ENCODE measurements at regions not wholly inside any gene's neighbourhood (a gene's known extent, or its start where the extent isn't known, plus 50 kb on each side); places are given as distances from the start of the nearest gene placed in this dataset.

- Histone ChIP-seq H3K4me2 (no peak overlapping the region), H4K20me1 (replicated peaks; ENCODE audit: insufficient read depth) (no peaks in the 10 kb centered on the region)
Measured at GRCh38 chr1:224489534-224490365, 55.2 kb upstream of the WDR26 start.

GRCh38 chr1:224490549-224491537 is 56.2 kb upstream of the WDR26 start:
- no peak overlapping the region for H3K27ac ChIP-seq (ENCODE audit: low read depth)
- peaks cover 35% of the 10 kb centered on the region for H3K4me1 ChIP-seq (ENCODE audit: insufficient read depth)
- H3F3A ChIP-seq (replicated peaks; ENCODE audit: low read depth), result no peaks in the 10 kb centered on the region
- TF ChIP-seq ZNF114 (CRISPR knock-in tag; IDR thresholded peaks at IDR 0.05) (no peak), EZH2 (IDR thresholded peaks at IDR 0.05; ENCODE audit: low read depth, unreplicated experiment) (no peak), JUNB (IDR thresholded peaks at IDR 0.05; ENCODE audit: unreplicated experiment) (no peak), EZH2phosphoT487 (IDR thresholded peaks at IDR 0.05; ENCODE audit: unreplicated experiment) (no peak), CTCF (conservative IDR thresholded peaks at IDR 0.05; ENCODE audit: low read depth in 2 of 2) (no peak), ZNF331 (CRISPR knock-in tag; IDR thresholded peaks at IDR 0.05; ENCODE audit: low read depth) (no peak), POLR2AphosphoS5 (IDR thresholded peaks at IDR 0.05; ENCODE audit: low read depth) (no peak)
- H3K4me2 ChIP-seq, result no peak overlapping the region
- H2AFZ ChIP-seq, result peak overlapping the region; percentile 1; the same call in 1 of the 2 replicates
- DNase-seq (ENCODE audit: low spot score), result no peak
- H3K27me3 ChIP-seq (ENCODE audit: insufficient read depth), result no peaks in the 10 kb centered on the region
- no peaks in the 10 kb centered on the region for H3K36me3 ChIP-seq (ENCODE audit: insufficient read depth)
- no peaks in the 10 kb centered on the region for H4K20me1 ChIP-seq (replicated peaks; ENCODE audit: insufficient read depth)
- no peak overlapping the region for H3K27ac Mint-ChIP-seq
- peaks cover 28% of the 10 kb centered on the region for H3K36me3 Mint-ChIP-seq (ENCODE audit: low read depth)
- no peak overlapping the region for H3K4me3 Mint-ChIP-seq
- H3K27me3 Mint-ChIP-seq (ENCODE audit: insufficient read depth, low read depth, poor library complexity), result peaks cover 4% of the 10 kb centered on the region
- peaks cover 32% of the 10 kb centered on the region for H3K9me3 Mint-ChIP-seq
- H3K4me3 ChIP-seq, result no peak overlapping the region
- H3K79me2 ChIP-seq (replicated peaks; ENCODE audit: insufficient read depth), result no peaks in the 10 kb centered on the region
- no peaks in the 10 kb centered on the region for H3K9me2 ChIP-seq (ENCODE audit: insufficient read depth)
- peaks cover 44% of the 10 kb centered on the region for H3K4me1 Mint-ChIP-seq
- no peak for ATAC-seq

More at GRCh38 chr1:224489534-224490365, 55.2 kb upstream of the WDR26 start:
- Mint-ChIP-seq H3K27ac (no peak overlapping the region), H3K9me3 (peaks cover 25% of the 10 kb centered on the region), H3K4me1 (peaks cover 39% of the 10 kb centered on the region), H3K4me3 (no peak overlapping the region), H3K27me3 (ENCODE audit: insufficient read depth, low read depth, poor library complexity) (no peaks in the 10 kb centered on the region), H3K36me3 (ENCODE audit: low read depth) (peaks cover 22% of the 10 kb centered on the region)
- Histone ChIP-seq H3K27ac (ENCODE audit: low read depth) (peak overlapping the region; percentile 16; the same call in 1 of the 2 replicates), H3K4me1 (ENCODE audit: insufficient read depth) (peaks cover 35% of the 10 kb centered on the region), H3K9me2 (ENCODE audit: insufficient read depth) (no peaks in the 10 kb centered on the region), H3K4me3 (no peak overlapping the region), H3K27me3 (ENCODE audit: insufficient read depth) (no peaks in the 10 kb centered on the region), H3K36me3 (ENCODE audit: insufficient read depth) (no peaks in the 10 kb centered on the region), H2AFZ (no peak overlapping the region), H3K79me2 (replicated peaks; ENCODE audit: insufficient read depth) (no peaks in the 10 kb centered on the region), H3F3A (replicated peaks; ENCODE audit: low read depth) (no peaks in the 10 kb centered on the region)
- no peak for DNase-seq (ENCODE audit: low spot score)
- ATAC-seq, result no peak
- no peak for TF ChIP-seq ETS1 (IDR thresholded peaks at IDR 0.05)
- TF ChIP-seq STAT1 (IDR thresholded peaks at IDR 0.05; ENCODE audit: unreplicated experiment), result no peak
